ENCODE measurements at regions not wholly inside any gene's neighbourhood (a gene's known extent, or its start where the extent isn't known, plus 50 kb on each side); places are given as distances from the start of the nearest gene placed in this dataset.
"Not testable (repeated sequence)": the region's sequence is repeated elsewhere in the genome, so short reads cannot be mapped to it uniquely, and the experiment has no call there.

DNA sequence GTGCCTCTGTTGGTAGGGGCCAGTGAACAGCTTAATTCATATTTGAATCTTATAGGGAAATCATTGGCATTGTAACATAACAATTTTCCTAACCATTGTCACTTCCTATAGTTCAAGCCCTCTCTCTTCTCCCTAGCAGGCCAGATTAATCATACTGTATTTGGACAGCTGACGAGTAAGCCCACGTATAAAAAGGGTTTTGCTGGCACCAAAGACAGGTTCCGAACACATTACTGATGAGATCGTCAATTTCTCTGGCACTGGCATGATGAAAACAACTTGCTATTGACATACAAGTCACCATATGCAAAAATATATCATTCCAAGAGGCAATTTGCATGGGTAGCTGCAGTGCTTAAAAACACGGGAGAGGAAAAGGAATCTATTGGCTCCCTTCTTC lies 891.1 kb upstream of the AUTS2 start:
- no peaks in the 10 kb centered on the region for H3K27me3 ChIP-seq (replicated peaks; ENCODE audit: insufficient read depth, low read depth, low read length, poor library complexity)
- H3K36me3 ChIP-seq (ENCODE audit: insufficient read depth, low read length, poor library complexity, severe bottlenecking): no peaks in the 10 kb centered on the region

DNA sequence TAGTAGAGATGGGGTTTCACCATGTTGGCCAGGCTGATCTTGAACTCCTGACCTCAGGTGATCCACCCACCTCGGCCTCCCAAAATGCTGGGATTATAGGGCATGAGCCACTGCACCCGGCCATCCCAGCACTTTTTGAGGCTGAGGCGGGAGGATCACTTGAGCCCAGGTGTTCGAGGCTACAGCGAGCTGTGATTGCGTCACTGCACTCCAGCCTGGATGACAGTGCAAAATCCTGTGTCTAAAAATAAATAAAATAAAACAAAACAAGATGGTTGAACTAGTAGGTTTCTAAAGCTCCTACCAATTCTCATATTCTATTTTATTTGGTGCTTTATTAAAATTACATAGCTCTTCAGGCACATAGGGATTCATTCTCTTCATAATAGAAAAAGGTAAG lies 890.3 kb upstream of the AUTS2 start:
- BruUV-seq (replicated peaks): no TSS peak
- POLR2A ChIA-PET (ENCODE audit: low non-redundant PET): no interaction called here
- Histone ChIP-seq H3K9me3 (ENCODE audit: low read depth, low read length, poor library complexity, severe bottlenecking) (no peaks in the 10 kb centered on the region), H3K4me1 (ENCODE audit: insufficient read depth, low read length, poor library complexity, severe bottlenecking) (peaks cover 8% of the 10 kb centered on the region), H3K27me3 (replicated peaks; ENCODE audit: insufficient read depth, low read depth, low read length, poor library complexity) (no peaks in the 10 kb centered on the region), H3K27ac (ENCODE audit: low read depth, low read length, poor library complexity, severe bottlenecking) (no peak overlapping the region), H3K36me3 (ENCODE audit: insufficient read depth, low read length, poor library complexity, severe bottlenecking) (no peaks in the 10 kb centered on the region), H3K4me3 (ENCODE audit: low read depth, low read length, poor library complexity, severe bottlenecking) (no peak overlapping the region)
- no peak for DNase-seq (ENCODE audit: low spot score)
- CTCF ChIA-PET: no interaction called here
- no peak for TF ChIP-seq CTCF (conservative IDR thresholded peaks at IDR 0.05; ENCODE audit: low read depth, low read length)
- intact Hi-C loops (cut with micrococcal nuclease; ENCODE audit: unreplicated experiment): no loop called here

More for the DNA sequence above, 891.1 kb upstream of the AUTS2 start:
- no peak overlapping the region for H3K4me3 ChIP-seq (ENCODE audit: low read depth, low read length, poor library complexity, severe bottlenecking)
- CTCF ChIA-PET: no interaction called here
- H3K27ac ChIP-seq (ENCODE audit: low read depth, low read length, poor library complexity, severe bottlenecking): no peak overlapping the region
- H3K9me3 ChIP-seq (ENCODE audit: low read depth, low read length, poor library complexity, severe bottlenecking): no peaks in the 10 kb centered on the region
- TF ChIP-seq EZH2 (IDR thresholded peaks at IDR 0.05; ENCODE audit: borderline replicate concordance, low read depth, low read length, poor library complexity, severe bottlenecking) (no peak), CTCF (conservative IDR thresholded peaks at IDR 0.05; ENCODE audit: low read depth, low read length) (no peak)
- intact Hi-C loops (cut with micrococcal nuclease; ENCODE audit: unreplicated experiment): no loop called here
- POLR2A ChIA-PET (ENCODE audit: low non-redundant PET): no interaction called here
- no TSS peak for BruUV-seq (replicated peaks)
- H3K4me1 ChIP-seq (ENCODE audit: insufficient read depth, low read length, poor library complexity, severe bottlenecking): peaks cover 8% of the 10 kb centered on the region
- no peak for DNase-seq (ENCODE audit: low spot score)

DNA sequence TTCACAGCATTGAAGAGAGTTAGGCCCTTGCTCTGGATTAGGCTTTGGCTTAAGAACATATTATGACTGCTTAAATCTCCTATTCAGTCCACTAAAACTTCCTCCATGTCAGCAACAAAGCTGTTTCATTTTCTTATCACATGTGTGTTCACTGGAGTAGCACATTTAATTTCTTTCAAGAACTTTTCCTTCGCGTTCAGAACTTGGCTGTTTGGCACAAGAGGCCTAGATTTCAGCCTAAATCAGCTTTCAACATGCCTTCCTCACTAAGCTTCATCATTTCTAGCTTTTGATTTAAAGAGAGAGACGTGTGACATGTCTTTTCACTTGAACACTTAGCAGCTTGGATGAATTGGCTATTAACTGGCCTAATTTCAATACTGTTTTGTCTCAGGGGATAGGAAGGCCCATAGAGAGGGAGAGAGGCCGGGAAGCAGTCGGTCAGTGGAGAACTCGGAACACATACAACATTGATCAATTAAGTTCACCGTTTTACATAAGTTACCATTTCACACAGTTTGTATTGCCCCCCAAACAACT lies 885.2 kb upstream of the AUTS2 start:
- intact Hi-C loops (cut with micrococcal nuclease; ENCODE audit: unreplicated experiment): no loop called here
- BruUV-seq (replicated peaks): no TSS peak
- Histone ChIP-seq H3K9me3 (ENCODE audit: low read depth, low read length, poor library complexity, severe bottlenecking) (no peaks in the 10 kb centered on the region), H3K4me3 (ENCODE audit: low read depth, low read length, poor library complexity, severe bottlenecking) (no peak overlapping the region), H3K27me3 (replicated peaks; ENCODE audit: insufficient read depth, low read depth, low read length, poor library complexity) (no peaks in the 10 kb centered on the region), H3K4me1 (ENCODE audit: insufficient read depth, low read length, poor library complexity, severe bottlenecking) (no peaks in the 10 kb centered on the region), H3K36me3 (ENCODE audit: insufficient read depth, low read length, poor library complexity, severe bottlenecking) (no peaks in the 10 kb centered on the region), H3K27ac (ENCODE audit: low read depth, low read length, poor library complexity, severe bottlenecking) (no peak overlapping the region)
- ChIA-PET POLR2A (ENCODE audit: low non-redundant PET) (no interaction called here), CTCF (no interaction called here)
- DNase-seq (ENCODE audit: low spot score): no peak
- TF ChIP-seq CTCF (conservative IDR thresholded peaks at IDR 0.05; ENCODE audit: low read depth, low read length) (no peak), EZH2 (IDR thresholded peaks at IDR 0.05; ENCODE audit: borderline replicate concordance, low read depth, low read length, poor library complexity, severe bottlenecking) (no peak)

DNA sequence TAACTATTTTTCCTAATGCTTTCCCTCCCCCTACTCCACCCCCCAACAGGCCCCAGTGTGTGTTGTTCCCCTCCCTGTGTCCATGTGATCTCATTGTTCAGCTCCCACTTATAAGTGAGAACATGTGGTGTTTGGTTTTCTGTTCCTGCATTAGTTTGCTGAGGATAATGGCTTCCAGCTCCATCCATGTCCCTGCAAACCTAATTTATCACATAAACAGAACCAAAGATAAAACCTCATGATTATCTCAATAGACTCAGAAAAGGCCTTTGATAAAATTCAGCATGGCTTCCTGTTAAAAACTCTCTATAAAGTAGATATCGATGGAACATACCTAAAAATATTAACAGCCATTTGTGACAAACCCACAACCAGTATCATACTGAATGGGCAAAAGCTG lies 884.1 kb upstream of the AUTS2 start:
- CTCF ChIA-PET: interaction anchor here (0.6 kb wide), 1 partner anchor 1340 kb away, joined by 4 read pairs; no protein-coding TSS in a partner anchor
- H3K27ac ChIP-seq (ENCODE audit: low read depth, low read length, poor library complexity, severe bottlenecking); H3K27me3 ChIP-seq (replicated peaks; ENCODE audit: insufficient read depth, low read depth, low read length, poor library complexity); BruUV-seq (replicated peaks); H3K4me3 ChIP-seq (ENCODE audit: low read depth, low read length, poor library complexity, severe bottlenecking); intact Hi-C loops (cut with micrococcal nuclease; ENCODE audit: unreplicated experiment); H3K9me3 ChIP-seq (ENCODE audit: low read depth, low read length, poor library complexity, severe bottlenecking); POLR2A ChIA-PET (ENCODE audit: low non-redundant PET); H3K4me1 ChIP-seq (ENCODE audit: insufficient read depth, low read length, poor library complexity, severe bottlenecking); H3K36me3 ChIP-seq (ENCODE audit: insufficient read depth, low read length, poor library complexity, severe bottlenecking); DNase-seq (ENCODE audit: low spot score): not testable (repeated sequence)

All from A673 (cell line).